Caco-2 (cell line): ENCODE measurements at regions not wholly inside any gene's neighbourhood (a gene's known extent, or its start where the extent isn't known, plus 50 kb on each side); places are given as distances from the start of the nearest gene placed in this dataset.

Experiments
- BruUV-seq: library from RNA; stranded (reverse); fragments of 400-500 nt; replicated peaks from 2 replicates; lab custom pipeline; 2021; lab: Mats Ljungman, UMichigan
- CTCF ChIA-PET: fragments of 300-600 bp; sonication (Branson Sonifier 250); formaldehyde crosslinking; loops from one replicate; lab custom pipeline; 2022; ENCODE audit warnings: antibody characterized with exemption; lab: Charles Lee
- POLR2A ChIA-PET: fragments of 300-600 bp; sonication (Branson Sonifier 250); formaldehyde crosslinking; loops from one replicate; lab custom pipeline; 2022; ENCODE audit warnings: antibody characterized with exemption; lab: Charles Lee
- DNase-seq, 2 experiments: peaks; one replicate each; pipeline versions ENCODE4 v3.0.0 to v3.0.0-alpha.2; 2020 to 2022
- H3K27me3 ChIP-seq: replicated peaks from 2 replicates; pipeline ENCODE4 v1.6.0; 2011; ENCODE audit warnings: low read length; ENCODE audit not compliant: control insufficient read depth, insufficient read depth
- H3K36me3 ChIP-seq: 2 replicates; pipeline ENCODE4 v1.5.1; 2011; ENCODE audit warnings: low read length; ENCODE audit not compliant: control insufficient read depth, insufficient read depth
- H3K4me1 ChIP-seq: fragments of 250-450 bp; sonication (Bioruptor Pico); 2 replicates; pipeline ENCODE4 v1.5.1; 2020; ENCODE audit warnings: mild to moderate bottlenecking
- H3K4me3 ChIP-seq: 2 replicates; pipeline ENCODE4 v1.5.1; 2011; ENCODE audit warnings: low read depth, mild to moderate bottlenecking, control low read depth, low read length
- H3K9me3 ChIP-seq: fragments of 250-450 bp; sonication (Bioruptor Pico); 2 replicates; pipeline ENCODE4 v1.5.1; 2020; ENCODE audit warnings: mild to moderate bottlenecking, moderate library complexity
- H3K27ac Mint-ChIP-seq: one replicate; pipeline ENCODE4 v1.8.0; 2022; ENCODE audit warnings: mixed read lengths; ENCODE audit not compliant: unreplicated experiment
- H3K27me3 Mint-ChIP-seq: one replicate; pipeline ENCODE4 v1.8.0; 2022; ENCODE audit warnings: mixed read lengths; ENCODE audit not compliant: insufficient read depth, unreplicated experiment
- H3K36me3 Mint-ChIP-seq: one replicate; pipeline ENCODE4 v1.8.0; 2022; ENCODE audit warnings: mild to moderate bottlenecking, mixed read lengths; ENCODE audit not compliant: insufficient read depth, unreplicated experiment
- H3K4me1 Mint-ChIP-seq: one replicate; pipeline ENCODE4 v1.8.0; 2022; ENCODE audit warnings: low read depth, mixed read lengths; ENCODE audit not compliant: unreplicated experiment
- H3K4me3 Mint-ChIP-seq: one replicate; pipeline ENCODE4 v1.8.0; 2022; ENCODE audit warnings: mild to moderate bottlenecking, moderate library complexity, mixed read lengths; ENCODE audit not compliant: unreplicated experiment
- H3K9me3 Mint-ChIP-seq: one replicate; pipeline ENCODE4 v1.8.0; 2022; ENCODE audit warnings: mixed read lengths; ENCODE audit not compliant: unreplicated experiment
- CTCF ChIP-seq, 2 experiments: fragments of 200-600 bp in 1 of 2; IDR thresholded peaks; 1 replicate in 1 of 2; 2 replicates in 1 of 2; pipeline versions ENCODE4 v1.5.1 to v1.8.0; 2011 to 2022; ENCODE audit warnings: antibody characterized with exemption in 1 of 2, control low read depth in 1 of 2, inconsistent platforms in 1 of 2, low read depth in 1 of 2, low read length in 1 of 2, mild to moderate bottlenecking in 1 of 2, moderate library complexity in 1 of 2; ENCODE audit not compliant: insufficient read depth in 1 of 2, severe bottlenecking in 1 of 2, unreplicated experiment in 1 of 2
- intact Hi-C: fragments of 100-400 bp; cut with micrococcal nuclease; formaldehyde crosslinking; loops from one replicate; pipeline ENCODE4 v1.10.0; 2022; ENCODE audit not compliant: unreplicated experiment

GRCh38 chr13:38590796-38591507, 95.9 kb upstream of the FREM2 start:
- Mint-ChIP-seq H3K4me1 (no peaks in the 10 kb centered on the region), H3K27me3 (no peaks in the 10 kb centered on the region), H3K9me3 (no peaks in the 10 kb centered on the region), H3K4me3 (no peak overlapping the region), H3K36me3 (no peaks in the 10 kb centered on the region), H3K27ac (no peak overlapping the region)
- H3K9me3 ChIP-seq: no peaks in the 10 kb centered on the region
- H3K36me3 ChIP-seq: no peaks in the 10 kb centered on the region
- intact Hi-C loops: no loop called here
- no peaks in the 10 kb centered on the region for H3K4me1 ChIP-seq
- BruUV-seq: no TSS peak
- peak in 1 of 2 experiments; percentile 27 for DNase-seq
- no peak overlapping the region for H3K4me3 ChIP-seq
- ChIA-PET POLR2A (no interaction called here), CTCF (interaction anchor here (1.5 kb wide), 1 partner anchor 9 kb away, joined by 6 read pairs; no protein-coding TSS in a partner anchor)
- no peaks in the 10 kb centered on the region for H3K27me3 ChIP-seq
- no peak for TF ChIP-seq CTCF (IDR thresholded peaks at IDR 0.05; ENCODE audit: insufficient read depth in 1 of 2, low read depth in 1 of 2, low read length in 1 of 2, severe bottlenecking in 1 of 2, unreplicated experiment in 1 of 2)

GRCh38 chr13:38602266-38602665, 84.6 kb upstream of the FREM2 start:
- intact Hi-C loops: loop anchor here (5.0 kb wide), 1 partner anchor 35 kb away; no protein-coding TSS in a partner anchor
- Histone ChIP-seq H3K36me3 (no peaks in the 10 kb centered on the region), H3K9me3 (no peaks in the 10 kb centered on the region; the same call in 1 of the 2 replicates), H3K27me3 (no peaks in the 10 kb centered on the region), H3K4me3 (no peak overlapping the region), H3K4me1 (no peaks in the 10 kb centered on the region)
- no peak for TF ChIP-seq CTCF (IDR thresholded peaks at IDR 0.05; ENCODE audit: insufficient read depth in 1 of 2, low read depth in 1 of 2, low read length in 1 of 2, severe bottlenecking in 1 of 2, unreplicated experiment in 1 of 2)
- H3K27me3 Mint-ChIP-seq: no peaks in the 10 kb centered on the region
- ChIA-PET POLR2A (no interaction called here), CTCF (no interaction called here)
- H3K36me3 Mint-ChIP-seq: no peaks in the 10 kb centered on the region
- H3K9me3 Mint-ChIP-seq: no peaks in the 10 kb centered on the region
- H3K4me1 Mint-ChIP-seq: no peaks in the 10 kb centered on the region
- DNase-seq: no peak
- H3K27ac Mint-ChIP-seq: no peak overlapping the region
- no peak overlapping the region for H3K4me3 Mint-ChIP-seq
- no TSS peak for BruUV-seq

GRCh38 chr13:38606699-38607535, 80.0 kb upstream of the FREM2 start:
- BruUV-seq: no TSS peak
- TF ChIP-seq CTCF (IDR thresholded peaks at IDR 0.05; ENCODE audit: insufficient read depth in 1 of 2, low read depth in 1 of 2, low read length in 1 of 2, severe bottlenecking in 1 of 2, unreplicated experiment in 1 of 2): no peak
- H3K4me3 Mint-ChIP-seq: no peak overlapping the region
- POLR2A ChIA-PET: no interaction called here
- H3K27ac Mint-ChIP-seq: no peak overlapping the region
- CTCF ChIA-PET: no interaction called here
- Histone ChIP-seq H3K9me3 (no peaks in the 10 kb centered on the region), H3K4me3 (no peak overlapping the region), H3K27me3 (no peaks in the 10 kb centered on the region), H3K4me1 (no peaks in the 10 kb centered on the region), H3K36me3 (no peaks in the 10 kb centered on the region)
- DNase-seq: no peak
- no peaks in the 10 kb centered on the region for H3K4me1 Mint-ChIP-seq
- intact Hi-C loops: no loop called here
- H3K27me3 Mint-ChIP-seq: no peaks in the 10 kb centered on the region
- H3K36me3 Mint-ChIP-seq: no peaks in the 10 kb centered on the region
- no peaks in the 10 kb centered on the region for H3K9me3 Mint-ChIP-seq
